Esophagus squamous epithelium (tissue), 4 donors: ENCODE measurements at regions not wholly inside any gene's neighbourhood (a gene's known extent, or its start where the extent isn't known, plus 50 kb on each side); places are given as distances from the start of the nearest gene placed in this dataset.

ENCODE experiments used
- POLR2A ChIP-seq, 4 donors: fragments of 450-650 bp; IDR thresholded peaks; one replicate each; pipeline ENCODE4 v1.6.1; 2017; ENCODE audit warnings: antibody characterized with exemption in 4 of 4, mild to moderate bottlenecking in 4 of 4, moderate library complexity in 3 of 4
- TF ChIP-seq, protein P1 (sequence below), 6 experiments: fragments of 450-650 bp in 4 of 6; fragments of 200-600 bp in 2 of 6; sonication (generic) in 2 of 6; IDR thresholded peaks; one replicate each; pipeline ENCODE4 v1.5.1; 2016 to 2019; ENCODE audit warnings: antibody characterized with exemption in 6 of 6, mild to moderate bottlenecking in 4 of 6, moderate library complexity in 4 of 6

DNA sequence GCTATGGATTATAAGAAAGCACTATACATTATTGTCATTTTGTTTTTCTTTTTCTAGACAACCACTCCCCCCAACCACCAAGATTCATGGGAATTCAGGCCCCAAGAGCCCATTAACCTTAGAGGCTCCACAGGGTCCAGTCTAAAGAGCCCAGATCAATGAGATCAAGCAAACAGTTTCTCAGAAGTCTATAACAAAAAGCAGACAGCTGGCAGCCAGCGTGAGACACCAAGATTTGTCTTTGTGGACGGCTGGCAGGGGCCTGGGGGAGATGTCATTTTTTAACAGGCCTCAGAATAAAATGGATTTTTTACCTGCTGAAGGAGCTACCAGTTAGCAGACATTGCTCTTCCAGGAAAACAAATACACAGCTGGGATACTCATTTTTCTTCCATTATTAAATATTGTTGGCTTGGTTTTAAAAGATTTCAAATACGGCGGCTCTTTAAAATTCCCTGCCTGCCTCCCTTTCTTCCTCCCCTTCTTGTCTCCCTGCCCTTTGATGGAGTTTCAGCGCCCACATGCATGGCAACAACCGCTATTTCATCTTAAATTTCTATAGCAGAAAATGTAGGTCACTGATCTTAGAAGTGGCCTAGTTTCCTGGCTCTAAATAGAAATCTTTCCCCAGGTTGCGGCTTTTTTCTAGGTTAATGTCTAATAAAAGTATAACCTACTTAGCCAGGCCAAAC, 130.6 kb downstream of the FAM174B start:
- TF ChIP-seq POLR2A (IDR thresholded peaks at IDR 0.05): no peak
- TF ChIP-seq, protein P1, sequence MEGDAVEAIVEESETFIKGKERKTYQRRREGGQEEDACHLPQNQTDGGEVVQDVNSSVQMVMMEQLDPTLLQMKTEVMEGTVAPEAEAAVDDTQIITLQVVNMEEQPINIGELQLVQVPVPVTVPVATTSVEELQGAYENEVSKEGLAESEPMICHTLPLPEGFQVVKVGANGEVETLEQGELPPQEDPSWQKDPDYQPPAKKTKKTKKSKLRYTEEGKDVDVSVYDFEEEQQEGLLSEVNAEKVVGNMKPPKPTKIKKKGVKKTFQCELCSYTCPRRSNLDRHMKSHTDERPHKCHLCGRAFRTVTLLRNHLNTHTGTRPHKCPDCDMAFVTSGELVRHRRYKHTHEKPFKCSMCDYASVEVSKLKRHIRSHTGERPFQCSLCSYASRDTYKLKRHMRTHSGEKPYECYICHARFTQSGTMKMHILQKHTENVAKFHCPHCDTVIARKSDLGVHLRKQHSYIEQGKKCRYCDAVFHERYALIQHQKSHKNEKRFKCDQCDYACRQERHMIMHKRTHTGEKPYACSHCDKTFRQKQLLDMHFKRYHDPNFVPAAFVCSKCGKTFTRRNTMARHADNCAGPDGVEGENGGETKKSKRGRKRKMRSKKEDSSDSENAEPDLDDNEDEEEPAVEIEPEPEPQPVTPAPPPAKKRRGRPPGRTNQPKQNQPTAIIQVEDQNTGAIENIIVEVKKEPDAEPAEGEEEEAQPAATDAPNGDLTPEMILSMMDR (IDR thresholded peaks at IDR 0.05): no peak
